ENCODE measurements at regions not wholly inside any gene's neighbourhood (a gene's known extent, or its start where the extent isn't known, plus 50 kb on each side); places are given as distances from the start of the nearest gene placed in this dataset.
"Not testable (repeated sequence)": the region's sequence is repeated elsewhere in the genome, so short reads cannot be mapped to it uniquely, and the experiment has no call there.

DNA sequence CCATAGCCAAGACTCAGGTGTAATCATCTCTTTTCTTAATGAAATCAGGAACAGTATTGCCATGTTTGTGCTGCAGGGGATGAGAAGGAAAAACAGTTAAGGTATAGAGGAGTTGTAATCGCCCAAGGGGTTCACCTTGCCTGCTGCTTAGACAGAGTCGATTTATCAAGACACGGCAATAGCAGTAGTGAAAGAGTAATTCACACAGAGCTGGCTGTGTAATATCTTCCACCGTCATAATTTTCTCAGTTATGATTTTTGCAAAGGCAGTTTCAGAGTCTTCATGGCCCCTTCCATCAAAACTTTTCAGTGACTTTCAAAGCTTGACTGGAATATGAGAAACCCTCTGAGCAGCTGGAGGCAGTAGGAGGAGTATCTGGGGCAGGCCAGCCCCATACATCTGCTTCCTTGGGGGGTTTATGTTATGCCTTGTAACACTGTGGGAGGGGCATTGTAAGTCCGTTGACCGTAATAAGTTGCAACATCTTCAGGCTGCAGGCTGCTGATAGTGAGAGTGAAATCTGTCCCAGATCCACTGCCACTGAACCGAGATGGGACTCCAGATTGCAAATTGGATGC lies 605.4 kb downstream of the RPIA start:
- H3K4me3 Mint-ChIP-seq, H3K4me1 Mint-ChIP-seq, H3K27me3 Mint-ChIP-seq, H3K9me3 Mint-ChIP-seq, H3K36me3 Mint-ChIP-seq, H3K27ac Mint-ChIP-seq, DNase-seq: not testable (repeated sequence)

GRCh38 chr2:89299196-89299595 lies 607.7 kb downstream of the RPIA start:
- not testable (repeated sequence) for H3K9me3 Mint-ChIP-seq, H3K27ac Mint-ChIP-seq, H3K4me1 Mint-ChIP-seq, H3K36me3 Mint-ChIP-seq, H3K27me3 Mint-ChIP-seq, H3K4me3 Mint-ChIP-seq, DNase-seq

DNA sequence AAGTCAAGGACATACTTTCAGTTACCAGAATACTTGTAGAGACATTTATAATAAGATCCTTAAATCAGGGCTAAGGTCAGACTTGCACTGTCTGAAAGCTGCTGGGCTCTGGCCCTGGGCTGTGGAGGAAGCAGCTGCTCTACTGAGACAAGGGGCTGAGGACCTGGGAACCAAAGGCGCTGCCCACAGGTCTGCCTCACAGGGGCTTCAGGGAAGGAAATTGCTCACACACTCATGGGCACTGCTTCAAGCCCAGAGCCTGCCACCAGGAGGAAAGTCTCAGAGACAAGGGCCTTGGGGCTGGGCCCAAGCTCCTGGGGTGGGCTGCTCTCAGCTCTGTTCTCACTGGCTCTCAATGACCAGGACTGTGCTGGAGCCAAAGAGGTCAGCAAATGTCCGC lies 614.1 kb downstream of the RPIA start:
- not testable (repeated sequence) for H3K36me3 Mint-ChIP-seq, DNase-seq, H3K27ac Mint-ChIP-seq, H3K9me3 Mint-ChIP-seq, H3K4me3 Mint-ChIP-seq, H3K27me3 Mint-ChIP-seq, H3K4me1 Mint-ChIP-seq

- not testable (repeated sequence) for DNase-seq, H3K36me3 Mint-ChIP-seq, H3K27me3 Mint-ChIP-seq, H3K4me3 Mint-ChIP-seq, H3K27ac Mint-ChIP-seq, H3K4me1 Mint-ChIP-seq, H3K9me3 Mint-ChIP-seq
Measured at GRCh38 chr2:89306869-89307637, 615.6 kb downstream of the RPIA start.

DNA sequence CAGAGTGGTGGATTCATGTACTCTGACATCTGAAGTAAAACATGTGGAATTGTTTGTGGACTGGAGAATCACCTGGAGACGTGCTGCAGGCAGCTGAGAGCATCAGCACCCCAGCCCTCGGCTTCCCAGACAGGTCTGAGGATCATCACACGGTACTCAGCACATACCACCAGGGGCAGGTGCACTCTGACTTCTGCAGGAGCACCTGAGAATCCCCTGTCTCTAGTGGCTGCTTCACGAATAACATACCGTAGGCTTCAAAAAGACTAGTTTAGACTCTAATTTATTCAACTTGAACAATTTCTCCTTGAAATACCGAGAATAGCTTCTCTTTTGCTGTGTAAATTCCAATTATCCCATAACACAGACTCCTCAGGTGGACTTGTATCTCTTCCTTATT lies 627.5 kb downstream of the RPIA start:
- H3K27ac Mint-ChIP-seq, H3K4me1 Mint-ChIP-seq, H3K4me3 Mint-ChIP-seq, H3K9me3 Mint-ChIP-seq, DNase-seq, H3K36me3 Mint-ChIP-seq, H3K27me3 Mint-ChIP-seq: not testable (repeated sequence)

DNA sequence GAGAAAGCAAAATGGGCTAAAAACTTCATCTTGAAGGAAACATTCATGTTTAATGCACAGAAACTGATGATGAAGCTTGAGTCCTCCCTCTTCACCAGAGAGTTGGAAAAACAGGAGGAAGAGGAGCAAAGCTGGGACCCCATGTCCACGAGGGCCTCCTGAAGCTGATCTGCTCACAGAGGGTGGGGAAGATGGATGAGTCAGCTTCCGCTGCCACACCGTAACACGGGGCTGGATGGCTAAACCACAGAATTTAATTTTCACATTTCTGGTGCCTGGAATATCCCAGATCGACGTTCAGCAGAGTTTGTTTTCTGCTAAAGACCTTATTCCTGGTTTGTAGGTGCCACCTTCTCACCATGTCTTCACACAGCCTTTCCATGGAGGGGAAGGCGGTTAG lies 634.4 kb downstream of the RPIA start:
- H3K4me1 Mint-ChIP-seq, H3K4me3 Mint-ChIP-seq, H3K9me3 Mint-ChIP-seq, H3K27me3 Mint-ChIP-seq, H3K36me3 Mint-ChIP-seq, H3K27ac Mint-ChIP-seq, DNase-seq: not testable (repeated sequence)

DNA sequence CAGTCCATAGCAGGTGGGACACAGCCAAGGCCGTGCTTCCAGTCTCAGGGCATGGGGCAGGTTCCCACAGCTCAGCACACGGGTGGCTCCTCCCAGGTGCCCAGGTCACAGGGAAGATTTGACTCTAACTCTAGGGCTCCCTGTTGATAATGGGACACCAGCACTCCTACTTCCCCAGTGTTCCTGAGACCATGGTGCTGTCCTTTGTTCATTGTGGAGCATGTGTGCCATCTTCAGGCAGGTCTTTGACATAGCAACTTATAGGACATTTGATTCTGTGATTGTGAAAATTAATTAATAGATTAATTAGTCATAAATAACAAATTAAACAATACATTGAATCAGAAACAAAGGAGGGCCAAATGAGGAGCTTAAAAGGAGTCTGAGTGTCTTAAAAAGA lies 635.0 kb downstream of the RPIA start:
- H3K4me3 Mint-ChIP-seq, H3K4me1 Mint-ChIP-seq, DNase-seq, H3K36me3 Mint-ChIP-seq, H3K9me3 Mint-ChIP-seq, H3K27ac Mint-ChIP-seq, H3K27me3 Mint-ChIP-seq: not testable (repeated sequence)

DNA sequence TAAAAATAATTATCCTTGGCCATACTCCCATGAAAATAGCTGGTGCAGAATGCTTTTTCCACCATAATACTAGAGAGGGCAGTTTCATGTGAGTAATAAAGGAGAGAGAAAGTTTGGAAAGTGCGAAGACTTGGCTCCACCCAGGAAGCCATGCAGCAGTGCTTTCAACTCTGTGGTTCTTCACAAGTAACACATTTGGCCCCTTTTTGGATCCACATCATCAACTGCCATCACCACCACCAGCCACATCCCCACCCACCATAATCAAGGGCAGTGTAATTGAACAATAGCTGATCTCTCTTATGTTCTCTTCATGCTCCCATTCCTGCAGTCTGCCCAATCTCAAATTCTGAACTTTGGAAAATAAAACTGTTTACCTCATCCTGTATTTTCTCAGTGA lies 637.3 kb downstream of the RPIA start:
- not testable (repeated sequence) for H3K9me3 Mint-ChIP-seq, H3K27ac Mint-ChIP-seq, H3K4me3 Mint-ChIP-seq, H3K36me3 Mint-ChIP-seq, H3K27me3 Mint-ChIP-seq, H3K4me1 Mint-ChIP-seq, DNase-seq

All from activated naive CD8-positive, alpha-beta T cell treated with anti-CD3 and anti-CD28 coated beads for 36 hours (primary cell).